ENCODE measurements at regions not wholly inside any gene's neighbourhood (a gene's known extent, or its start where the extent isn't known, plus 50 kb on each side); places are given as distances from the start of the nearest gene placed in this dataset.

GRCh38 chr16:6207580-6207979 lies 1110.0 kb upstream of the EEF2KMT start:
- no peak for TF ChIP-seq POLR2A (IDR thresholded peaks at IDR 0.05)
- TF ChIP-seq CTCF (IDR thresholded peaks at IDR 0.05): no peak
- Histone ChIP-seq H3K9me3 (no peaks in the 10 kb centered on the region), H3K27me3 (no peaks in the 10 kb centered on the region), H3K4me3 (no peak overlapping the region), H3K36me3 (no peaks in the 10 kb centered on the region), H3K27ac (no peak overlapping the region), H3K4me1 (no peaks in the 10 kb centered on the region)
- intact Hi-C loops (cut with DNase I; ENCODE audit: low total_unique reads): no loop called here
- DNase-seq: no peak

GRCh38 chr16:6207124-6207523 lies 1109.5 kb upstream of the EEF2KMT start:
- no peak for TF ChIP-seq CTCF (IDR thresholded peaks at IDR 0.05)
- TF ChIP-seq POLR2A (IDR thresholded peaks at IDR 0.05): no peak
- H3K27ac ChIP-seq: no peak overlapping the region
- H3K9me3 ChIP-seq: no peaks in the 10 kb centered on the region
- H3K36me3 ChIP-seq: no peaks in the 10 kb centered on the region
- H3K4me3 ChIP-seq: no peak overlapping the region
- H3K27me3 ChIP-seq: no peaks in the 10 kb centered on the region
- DNase-seq: no peak
- intact Hi-C loops (cut with DNase I; ENCODE audit: low total_unique reads): no loop called here
- H3K4me1 ChIP-seq: no peaks in the 10 kb centered on the region

- intact Hi-C loops (cut with DNase I; ENCODE audit: low total_unique reads): no loop called here
- no peaks in the 10 kb centered on the region for H3K36me3 ChIP-seq
- no peak for DNase-seq
Observed at GRCh38 chr16:6206080-6206479, 1108.5 kb upstream of the EEF2KMT start.

GRCh38 chr16:6204945-6205344 lies 1107.3 kb upstream of the EEF2KMT start:
- no peaks in the 10 kb centered on the region for H3K4me1 ChIP-seq
- H3K27ac ChIP-seq: no peak overlapping the region
- no peak for TF ChIP-seq CTCF (IDR thresholded peaks at IDR 0.05)
- no peak for TF ChIP-seq POLR2A (IDR thresholded peaks at IDR 0.05)
- no peak for DNase-seq
- no peaks in the 10 kb centered on the region for H3K9me3 ChIP-seq
- intact Hi-C loops (cut with DNase I; ENCODE audit: low total_unique reads): no loop called here
- H3K36me3 ChIP-seq: no peaks in the 10 kb centered on the region
- no peak overlapping the region for H3K4me3 ChIP-seq
- H3K27me3 ChIP-seq: no peaks in the 10 kb centered on the region

More at GRCh38 chr16:6206080-6206479, 1108.5 kb upstream of the EEF2KMT start:
- Histone ChIP-seq H3K27me3 (no peaks in the 10 kb centered on the region), H3K4me1 (no peaks in the 10 kb centered on the region), H3K27ac (no peak overlapping the region), H3K4me3 (no peak overlapping the region), H3K9me3 (no peaks in the 10 kb centered on the region)
- no peak for TF ChIP-seq CTCF (IDR thresholded peaks at IDR 0.05)
- no peak for TF ChIP-seq POLR2A (IDR thresholded peaks at IDR 0.05)

- no peaks in the 10 kb centered on the region for H3K4me1 ChIP-seq
- H3K27ac ChIP-seq: no peak overlapping the region
- no peaks in the 10 kb centered on the region for H3K27me3 ChIP-seq
- H3K9me3 ChIP-seq: no peaks in the 10 kb centered on the region
- no peak overlapping the region for H3K4me3 ChIP-seq
- intact Hi-C loops (cut with DNase I; ENCODE audit: low total_unique reads): no loop called here
- no peaks in the 10 kb centered on the region for H3K36me3 ChIP-seq
- no peak for DNase-seq
- TF ChIP-seq CTCF (IDR thresholded peaks at IDR 0.05) (no peak), POLR2A (IDR thresholded peaks at IDR 0.05) (no peak)
Observed at GRCh38 chr16:6200861-6201260, 1103.3 kb upstream of the EEF2KMT start.

All from uterus (tissue), 3 donors.